HG03439 (cell line): ENCODE measurements at regions not wholly inside any gene's neighbourhood (a gene's known extent, or its start where the extent isn't known, plus 50 kb on each side); places are given as distances from the start of the nearest gene placed in this dataset.

Source experiments
- ATAC-seq: cut with Tn5 transposase; IDR thresholded peaks from one replicate; pipeline ENCODE4 v1.9.1; 2021; ENCODE audit warnings: mild to moderate bottlenecking, moderate library complexity; ENCODE audit not compliant: unreplicated experiment

GRCh38 chr5:160960592-160960991 lies 108.6 kb upstream of the ATP10B start:
- ATAC-seq: no peak

- ATAC-seq: peak; percentile 42
Observed at GRCh38 chr5:160959804-160960203, 107.8 kb upstream of the ATP10B start.

GRCh38 chr5:160957312-160957861 lies 105.4 kb upstream of the ATP10B start:
- ATAC-seq: no peak

- no peak for ATAC-seq
Observed at GRCh38 chr5:160956051-160956450, 104.0 kb upstream of the ATP10B start.

GRCh38 chr5:160950311-160950710 lies 98.3 kb upstream of the ATP10B start:
- no peak for ATAC-seq

GRCh38 chr5:160940725-160941124 lies 88.7 kb upstream of the ATP10B start:
- ATAC-seq: no peak

- ATAC-seq: no peak
Observed at GRCh38 chr5:160938532-160938931, 86.5 kb upstream of the ATP10B start.

- no peak for ATAC-seq
Observed at GRCh38 chr5:160937570-160937969, 85.6 kb upstream of the ATP10B start.

GRCh38 chr5:160935776-160936175 lies 83.8 kb upstream of the ATP10B start:
- no peak for ATAC-seq

- ATAC-seq: no peak
Observed at GRCh38 chr5:160931283-160931682, 79.3 kb upstream of the ATP10B start.

- ATAC-seq: no peak
Observed at GRCh38 chr5:160930406-160930805, 78.4 kb upstream of the ATP10B start.

GRCh38 chr5:160929906-160930305 lies 77.9 kb upstream of the ATP10B start:
- no peak for ATAC-seq

- no peak for ATAC-seq
Observed at GRCh38 chr5:160929360-160929759, 77.3 kb upstream of the ATP10B start.

- ATAC-seq: no peak
Observed at GRCh38 chr5:160926428-160926827, 74.4 kb upstream of the ATP10B start.

- ATAC-seq: no peak
Observed at GRCh38 chr5:160925281-160925680, 73.3 kb upstream of the ATP10B start.

- ATAC-seq: no peak
Observed at GRCh38 chr5:160923936-160924710, 72.1 kb upstream of the ATP10B start.

GRCh38 chr5:160923411-160923810 lies 71.4 kb upstream of the ATP10B start:
- no peak for ATAC-seq

- ATAC-seq: no peak
Observed at GRCh38 chr5:160922311-160922710, 70.3 kb upstream of the ATP10B start.

GRCh38 chr5:160921423-160922285 lies 69.6 kb upstream of the ATP10B start:
- ATAC-seq: no peak

- ATAC-seq: no peak
Observed at GRCh38 chr5:160919626-160920025, 67.6 kb upstream of the ATP10B start.

GRCh38 chr5:160918386-160918785 lies 66.4 kb upstream of the ATP10B start:
- ATAC-seq: no peak

GRCh38 chr5:160906090-160906489 lies 54.1 kb upstream of the ATP10B start:
- no peak for ATAC-seq
